Subcutaneous abdominal adipose tissue (tissue), 5 donors: ENCODE measurements at regions not wholly inside any gene's neighbourhood (a gene's known extent, or its start where the extent isn't known, plus 50 kb on each side); places are given as distances from the start of the nearest gene placed in this dataset.

Experiments used
- H3K27ac ChIP-seq: one replicate; pipeline ENCODE4 v1.7.0; 2013; ENCODE audit warnings: low read depth, mild to moderate bottlenecking, inconsistent platforms, low read length, moderate library complexity
- H3K27me3 ChIP-seq, 5 donors: one replicate each; pipeline ENCODE4 v1.7.0; 2013; ENCODE audit warnings: low read length in 5 of 5, inconsistent platforms in 1 of 5; ENCODE audit not compliant: control insufficient read depth in 5 of 5, insufficient read depth in 4 of 5
- H3K36me3 ChIP-seq, 5 donors: one replicate each; pipeline ENCODE4 v1.7.0; 2013; ENCODE audit warnings: low read length in 5 of 5; ENCODE audit not compliant: control insufficient read depth in 5 of 5, insufficient read depth in 5 of 5
- H3K4me1 ChIP-seq, 5 donors: one replicate each; pipeline ENCODE4 v1.7.0; 2013; ENCODE audit warnings: low read length in 5 of 5, mild to moderate bottlenecking in 3 of 5, moderate library complexity in 1 of 5; ENCODE audit not compliant: control insufficient read depth in 5 of 5, insufficient read depth in 5 of 5
- H3K4me3 ChIP-seq, 5 donors: one replicate each; pipeline ENCODE4 v1.7.0; 2013; ENCODE audit warnings: low read length in 5 of 5, low read depth in 1 of 5
- H3K9ac ChIP-seq, 5 donors: one replicate each; pipeline ENCODE4 v1.7.0; 2013; ENCODE audit warnings: low read length in 5 of 5, mild to moderate bottlenecking in 4 of 5, moderate library complexity in 3 of 5
- H3K9me3 ChIP-seq, 5 donors: one replicate each; pipeline ENCODE4 v1.7.0; 2013; ENCODE audit warnings: low read length in 5 of 5; ENCODE audit not compliant: control insufficient read depth in 5 of 5
- donor health status: healthy.
- donor health status: healthy.
- donor health status: healthy.
- donor health status: healthy.
- donor health status: healthy.

DNA sequence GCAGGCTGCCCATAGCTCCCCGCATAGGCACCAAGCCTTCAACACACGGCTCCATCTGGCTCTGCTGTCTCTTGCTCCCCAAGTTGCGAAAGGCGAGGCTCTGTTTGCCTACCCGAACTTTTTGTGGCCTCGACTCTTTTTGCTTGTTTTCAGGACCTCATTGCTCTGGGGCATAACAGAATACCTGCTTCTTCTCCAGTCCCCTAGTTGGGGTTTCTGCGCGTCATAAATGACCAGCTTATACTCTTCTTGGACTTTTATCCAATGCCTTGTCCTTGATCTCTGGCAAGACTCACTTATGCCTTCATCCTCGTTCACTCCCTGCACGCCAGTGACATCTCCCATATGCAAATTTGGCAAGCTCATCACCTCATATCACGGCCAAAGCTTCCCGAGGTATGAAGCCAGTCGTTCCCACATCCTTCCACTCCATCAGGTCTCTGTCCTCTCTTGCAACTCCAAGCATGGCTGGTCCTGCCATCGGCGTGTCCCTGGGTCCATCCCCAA lies 238.8 kb upstream of the ADAMTS16 start:
- Histone ChIP-seq H3K9ac (no peak overlapping the region), H3K9me3 (no peaks in the 10 kb centered on the region), H3K27ac (no peak overlapping the region), H3K27me3 (no peaks in the 10 kb centered on the region), H3K4me3 (no peak overlapping the region), H3K4me1 (peaks cover 2 to 28% (median 27%) of the 10 kb centered on the region in 5 donors), H3K36me3 (no peaks in the 10 kb centered on the region)

DNA sequence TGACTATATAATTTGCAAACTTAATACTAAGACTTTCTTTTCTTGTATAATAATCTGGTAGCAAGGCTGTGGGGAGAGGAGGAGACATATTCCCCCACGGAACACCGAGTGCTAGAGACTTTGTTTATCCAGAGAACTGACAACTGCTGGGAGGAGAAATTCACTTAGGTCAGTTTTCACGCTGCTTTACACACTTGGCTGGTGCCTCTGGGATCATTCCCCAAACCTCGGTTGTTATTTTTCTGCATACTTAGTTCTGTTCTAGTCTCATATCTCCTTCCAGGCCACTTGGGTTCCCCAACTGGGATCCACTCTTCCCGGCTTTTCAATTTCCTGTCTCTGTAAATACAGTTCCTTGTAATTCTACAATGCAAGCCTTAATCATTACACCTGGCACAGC lies 238.2 kb upstream of the ADAMTS16 start:
- Histone ChIP-seq H3K36me3 (no peaks in the 10 kb centered on the region), H3K27ac (no peak overlapping the region), H3K4me3 (no peak overlapping the region)

GRCh38 chr5:4905674-4906520 lies 234.2 kb upstream of the ADAMTS16 start:
- no peaks in the 10 kb centered on the region for H3K27me3 ChIP-seq
- H3K27ac ChIP-seq = peak overlapping the region; percentile 57
- H3K4me3 ChIP-seq = no peak overlapping the region
- no peak overlapping the region for H3K9ac ChIP-seq
- H3K4me1 ChIP-seq = peaks cover 5 to 43% (median 38%) of the 10 kb centered on the region in 5 donors
- H3K36me3 ChIP-seq = no peaks in the 10 kb centered on the region
- no peaks in the 10 kb centered on the region for H3K9me3 ChIP-seq

More for the DNA sequence above, 238.2 kb upstream of the ADAMTS16 start:
- Histone ChIP-seq H3K4me1 (peaks cover 4 to 30% (median 30%) of the 10 kb centered on the region in 5 donors), H3K27me3 (no peaks in the 10 kb centered on the region), H3K9ac (no peak overlapping the region), H3K9me3 (no peaks in the 10 kb centered on the region)

GRCh38 chr5:4906786-4907185 lies 233.3 kb upstream of the ADAMTS16 start:
- Histone ChIP-seq H3K36me3 (no peaks in the 10 kb centered on the region), H3K4me3 (no peak overlapping the region), H3K4me1 (peaks cover 5 to 36% (median 32%) of the 10 kb centered on the region in 5 donors), H3K9ac (no peak overlapping the region), H3K27me3 (no peaks in the 10 kb centered on the region), H3K9me3 (no peaks in the 10 kb centered on the region), H3K27ac (peak overlapping the region; percentile 57)

DNA sequence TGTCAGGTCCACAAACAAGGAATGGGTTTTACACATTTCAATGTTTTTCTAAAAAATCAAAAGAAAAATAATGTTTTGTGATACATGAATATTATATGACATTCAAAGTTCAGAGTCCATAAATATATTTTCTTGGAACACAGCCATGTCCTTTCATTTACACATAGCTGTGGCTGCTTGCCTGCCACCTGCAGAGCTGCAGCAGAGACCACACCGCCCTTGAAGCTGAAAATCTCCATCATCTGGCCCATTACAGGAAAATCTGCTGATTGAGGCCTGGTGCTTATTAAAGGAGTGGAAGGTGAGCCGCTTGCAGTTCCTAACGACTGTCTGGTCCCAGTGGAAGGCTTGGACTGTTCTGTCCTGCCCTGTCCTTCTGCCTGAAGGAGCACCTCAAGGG lies 232.6 kb upstream of the ADAMTS16 start:
- Histone ChIP-seq H3K9ac (no peak overlapping the region), H3K4me1 (peaks cover 5 to 28% (median 24%) of the 10 kb centered on the region in 5 donors), H3K27ac (no peak overlapping the region), H3K27me3 (no peaks in the 10 kb centered on the region), H3K9me3 (peaks cover 0 to 2% (median 0%) of the 10 kb centered on the region in 5 donors), H3K4me3 (no peak overlapping the region), H3K36me3 (no peaks in the 10 kb centered on the region)

DNA sequence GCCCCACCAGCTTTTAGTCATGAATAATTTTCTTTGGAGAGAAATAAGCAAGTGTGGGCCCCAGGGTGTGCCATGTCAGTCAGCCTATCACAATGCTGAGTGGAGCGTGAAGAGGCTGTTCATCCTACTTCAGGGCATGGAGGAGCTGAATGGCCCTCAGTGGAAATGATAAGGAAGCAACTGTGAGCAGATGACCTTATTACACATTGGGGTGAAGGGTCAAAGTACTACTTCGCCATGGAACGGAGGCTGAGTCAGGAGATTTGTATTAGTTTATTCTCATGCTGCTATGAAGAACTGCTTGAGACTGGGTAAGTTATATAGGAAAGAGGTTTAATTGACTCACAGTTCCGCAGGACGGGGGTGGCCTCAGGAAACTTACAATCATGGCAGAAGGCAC lies 231.0 kb upstream of the ADAMTS16 start:
- Histone ChIP-seq H3K9ac (no peak overlapping the region), H3K4me1 (peaks cover 5 to 27% (median 22%) of the 10 kb centered on the region in 5 donors), H3K27ac (no peak overlapping the region), H3K27me3 (no peaks in the 10 kb centered on the region), H3K4me3 (no peak overlapping the region), H3K9me3 (peaks cover 0 to 2% (median 0%) of the 10 kb centered on the region in 5 donors), H3K36me3 (no peaks in the 10 kb centered on the region)

DNA sequence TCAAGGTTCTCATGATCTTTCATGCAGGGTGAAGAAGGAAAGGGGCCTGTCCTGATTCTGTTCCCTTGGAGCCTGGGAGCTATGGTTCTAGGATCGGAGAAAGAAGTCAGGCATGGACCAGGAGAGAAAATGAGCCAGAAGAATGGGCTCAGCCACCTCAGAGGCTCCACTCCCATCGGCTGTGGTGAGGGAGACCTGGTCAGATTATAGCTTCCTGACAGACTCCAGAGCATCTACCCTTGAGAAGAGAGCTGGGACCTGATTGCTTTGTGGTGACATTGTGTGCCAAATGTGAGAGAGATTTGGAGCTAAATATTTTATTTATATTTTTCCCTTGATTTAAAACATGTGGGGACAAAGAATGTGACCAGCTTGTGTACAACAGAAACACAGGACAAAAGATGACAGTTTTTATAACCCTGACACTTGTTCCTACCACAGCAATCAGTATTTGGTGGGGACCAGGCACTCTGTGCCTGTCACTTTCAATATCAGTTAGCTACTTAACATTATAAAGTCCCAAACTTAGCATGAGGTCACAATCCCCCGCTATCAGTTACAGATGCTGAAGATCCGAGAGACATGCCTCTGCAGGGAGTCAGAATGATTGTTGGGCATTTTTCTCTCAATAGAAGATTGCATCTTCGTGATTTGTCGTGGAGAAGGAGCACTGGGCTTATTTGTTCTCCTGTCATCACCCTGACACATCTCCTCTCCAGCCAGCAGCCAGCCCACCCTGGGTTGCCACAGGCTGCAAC lies 228.3 kb upstream of the ADAMTS16 start:
- H3K36me3 ChIP-seq = no peaks in the 10 kb centered on the region
- no peak overlapping the region for H3K9ac ChIP-seq
- peaks cover 2 to 20% (median 14%) of the 10 kb centered on the region in 5 donors for H3K4me1 ChIP-seq
- no peaks in the 10 kb centered on the region for H3K27me3 ChIP-seq
- H3K9me3 ChIP-seq = peaks cover 0 to 2% (median 0%) of the 10 kb centered on the region in 5 donors
- no peak overlapping the region for H3K4me3 ChIP-seq
- no peak overlapping the region for H3K27ac ChIP-seq

- H3K9ac ChIP-seq = no peak overlapping the region
- H3K27me3 ChIP-seq = no peaks in the 10 kb centered on the region
- no peak overlapping the region for H3K4me3 ChIP-seq
- H3K9me3 ChIP-seq = no peaks in the 10 kb centered on the region
- peaks cover 0 to 3% (median under 1%) of the 10 kb centered on the region in 5 donors for H3K4me1 ChIP-seq
- H3K36me3 ChIP-seq = no peaks in the 10 kb centered on the region
- H3K27ac ChIP-seq = no peak overlapping the region
These were observed 218.2 kb upstream of the ADAMTS16 start for GRCh38 chr5:4921929-4922328.

- H3K27ac ChIP-seq = no peak overlapping the region
- no peaks in the 10 kb centered on the region for H3K36me3 ChIP-seq
- H3K4me1 ChIP-seq = peaks cover 0 to 19% (median 6%) of the 10 kb centered on the region in 5 donors
- no peaks in the 10 kb centered on the region for H3K9me3 ChIP-seq
- no peak overlapping the region for H3K9ac ChIP-seq
- no peak overlapping the region for H3K4me3 ChIP-seq
- no peaks in the 10 kb centered on the region for H3K27me3 ChIP-seq
These were observed 215.6 kb upstream of the ADAMTS16 start for GRCh38 chr5:4924577-4924976.

- Histone ChIP-seq H3K4me1 (peaks cover 0 to 28% (median 6%) of the 10 kb centered on the region in 5 donors), H3K9ac (no peak overlapping the region)
These were observed 213.0 kb upstream of the ADAMTS16 start for GRCh38 chr5:4927097-4927496.

More at GRCh38 chr5:4927097-4927496, 213.0 kb upstream of the ADAMTS16 start:
- no peaks in the 10 kb centered on the region for H3K36me3 ChIP-seq
- no peak overlapping the region for H3K4me3 ChIP-seq
- no peak overlapping the region for H3K27ac ChIP-seq
- no peaks in the 10 kb centered on the region for H3K9me3 ChIP-seq
- no peaks in the 10 kb centered on the region for H3K27me3 ChIP-seq
